ENCODE measurements at regions not wholly inside any gene's neighbourhood (a gene's known extent, or its start where the extent isn't known, plus 50 kb on each side); places are given as distances from the start of the nearest gene placed in this dataset.
"Not testable (repeated sequence)": the region's sequence is repeated elsewhere in the genome, so short reads cannot be mapped to it uniquely, and the experiment has no call there.

DNA sequence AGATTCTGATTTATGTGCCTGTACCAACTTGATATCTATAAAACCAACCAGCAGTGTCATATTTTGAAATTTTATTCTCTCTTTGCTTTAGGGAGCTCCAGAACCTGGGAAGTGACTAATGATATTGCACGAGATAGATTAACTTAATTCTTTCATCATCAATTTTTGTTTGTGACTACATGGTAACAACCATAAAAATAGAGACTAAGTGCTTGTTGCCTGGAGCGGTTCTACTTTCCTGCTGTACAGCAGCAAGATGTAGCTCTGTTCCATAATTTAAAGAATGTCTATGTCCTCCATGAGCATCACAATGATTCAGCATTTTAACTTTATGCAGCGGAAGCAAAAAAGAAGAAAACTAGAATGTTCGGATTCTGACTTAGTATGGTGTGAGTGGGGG, 275.6 kb downstream of the KLF5 start:
- intact Hi-C loops (cut with DNase I) = no loop called here

DNA sequence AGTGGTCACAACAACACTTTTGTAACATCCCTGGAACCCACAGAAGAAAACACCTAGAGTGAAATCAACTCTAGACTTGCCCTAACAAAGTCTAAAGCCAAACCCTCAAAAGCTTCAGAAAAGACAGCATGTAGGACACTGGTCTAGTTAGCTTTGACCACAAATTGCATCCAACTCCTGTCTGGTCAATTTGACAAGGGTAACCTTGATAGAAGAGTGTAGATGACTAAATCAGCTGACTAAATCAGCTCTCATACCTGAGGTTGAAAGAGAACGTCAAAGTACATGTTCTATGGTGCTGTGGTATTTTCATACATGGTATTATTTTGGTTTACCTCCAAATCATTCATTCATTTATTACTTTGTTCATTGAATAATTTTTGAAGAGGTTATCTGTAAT, 272.8 kb downstream of the KLF5 start:
- DNase-seq (ENCODE audit: low spot score) = no peak
- intact Hi-C loops (cut with DNase I) = no loop called here

More for the DNA sequence above, 275.6 kb downstream of the KLF5 start:
- DNase-seq (ENCODE audit: low spot score) = no peak

DNA sequence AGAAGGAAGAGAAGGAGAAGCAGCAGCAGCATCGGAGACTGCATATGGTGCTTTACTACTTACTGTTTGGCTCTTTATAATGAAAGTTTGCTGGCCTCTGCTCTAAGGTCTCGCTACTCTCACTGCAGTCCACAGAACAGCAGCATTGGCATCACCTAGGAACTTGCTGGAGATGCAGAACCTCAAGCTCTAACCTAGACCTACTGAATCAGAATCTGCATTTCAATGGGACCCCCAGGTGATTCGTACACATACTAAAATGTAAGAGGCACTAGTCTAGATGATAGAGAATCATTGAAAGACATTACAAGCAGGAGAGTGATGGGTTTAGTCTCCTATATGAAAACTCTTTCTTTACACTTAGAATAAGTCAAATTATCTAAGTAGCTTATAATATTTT, 270.6 kb downstream of the KLF5 start:
- DNase-seq (ENCODE audit: low spot score) = no peak
- intact Hi-C loops (cut with DNase I) = no loop called here

DNA sequence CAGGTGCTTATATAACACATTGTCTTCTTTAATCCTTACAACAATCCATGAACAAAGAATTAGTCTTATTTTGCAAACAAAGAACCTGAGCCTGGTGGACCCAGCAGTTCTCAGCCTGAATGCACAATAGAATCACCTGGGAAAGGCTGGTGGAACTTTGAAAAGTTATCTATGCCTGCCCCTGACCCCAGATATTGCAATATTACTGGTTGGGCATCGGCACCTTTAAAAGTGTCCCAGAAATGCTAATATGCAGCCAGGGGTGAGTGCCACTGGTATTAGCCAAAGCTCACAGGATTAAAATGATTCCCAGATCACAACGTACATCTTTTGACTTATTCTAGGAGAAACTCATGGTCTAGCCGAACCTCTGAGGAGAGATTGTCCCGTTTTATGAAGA, 268.8 kb downstream of the KLF5 start:
- intact Hi-C loops (cut with DNase I) = no loop called here
- DNase-seq (ENCODE audit: low spot score) = no peak

DNA sequence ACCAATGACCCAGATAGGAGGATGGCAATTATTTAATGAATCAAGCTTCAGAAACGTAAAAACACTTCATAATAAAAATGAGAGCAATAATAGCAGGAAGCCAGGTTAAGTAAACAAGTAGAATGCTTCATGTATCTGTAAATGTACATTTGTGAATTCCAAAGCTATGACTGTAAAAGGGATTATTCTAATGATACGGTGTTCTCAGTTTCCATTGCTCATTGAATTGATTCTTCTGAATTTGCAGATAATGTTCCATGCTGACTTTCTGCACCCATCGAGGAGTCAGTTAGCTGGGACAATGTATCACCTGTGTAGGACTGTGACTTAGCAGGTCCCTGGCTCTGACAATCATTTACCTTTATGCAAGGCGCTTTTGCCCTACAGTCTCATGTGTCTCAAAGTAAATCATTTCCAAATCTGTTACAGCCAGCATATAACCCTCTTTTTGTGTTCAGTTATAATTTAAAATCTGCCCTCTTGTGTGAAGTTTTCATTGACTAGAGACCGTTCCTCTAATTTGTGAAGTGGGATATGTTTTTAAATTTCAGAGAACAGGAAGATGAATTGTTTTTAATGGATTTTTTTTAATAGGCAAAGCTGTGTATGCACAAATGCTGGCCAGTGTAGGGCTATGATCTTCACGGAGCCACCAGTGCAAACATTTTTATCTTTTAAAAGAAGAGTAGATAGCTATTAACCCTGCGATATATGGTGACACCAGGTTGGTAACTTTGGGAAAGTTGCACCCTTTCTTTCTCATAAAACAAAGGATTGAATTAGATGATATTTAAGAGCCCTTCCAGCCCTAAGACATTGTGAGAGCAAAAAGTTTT, 267.1 kb downstream of the KLF5 start:
- DNase-seq (ENCODE audit: low spot score) = no peak
- intact Hi-C loops (cut with DNase I) = no loop called here

DNA sequence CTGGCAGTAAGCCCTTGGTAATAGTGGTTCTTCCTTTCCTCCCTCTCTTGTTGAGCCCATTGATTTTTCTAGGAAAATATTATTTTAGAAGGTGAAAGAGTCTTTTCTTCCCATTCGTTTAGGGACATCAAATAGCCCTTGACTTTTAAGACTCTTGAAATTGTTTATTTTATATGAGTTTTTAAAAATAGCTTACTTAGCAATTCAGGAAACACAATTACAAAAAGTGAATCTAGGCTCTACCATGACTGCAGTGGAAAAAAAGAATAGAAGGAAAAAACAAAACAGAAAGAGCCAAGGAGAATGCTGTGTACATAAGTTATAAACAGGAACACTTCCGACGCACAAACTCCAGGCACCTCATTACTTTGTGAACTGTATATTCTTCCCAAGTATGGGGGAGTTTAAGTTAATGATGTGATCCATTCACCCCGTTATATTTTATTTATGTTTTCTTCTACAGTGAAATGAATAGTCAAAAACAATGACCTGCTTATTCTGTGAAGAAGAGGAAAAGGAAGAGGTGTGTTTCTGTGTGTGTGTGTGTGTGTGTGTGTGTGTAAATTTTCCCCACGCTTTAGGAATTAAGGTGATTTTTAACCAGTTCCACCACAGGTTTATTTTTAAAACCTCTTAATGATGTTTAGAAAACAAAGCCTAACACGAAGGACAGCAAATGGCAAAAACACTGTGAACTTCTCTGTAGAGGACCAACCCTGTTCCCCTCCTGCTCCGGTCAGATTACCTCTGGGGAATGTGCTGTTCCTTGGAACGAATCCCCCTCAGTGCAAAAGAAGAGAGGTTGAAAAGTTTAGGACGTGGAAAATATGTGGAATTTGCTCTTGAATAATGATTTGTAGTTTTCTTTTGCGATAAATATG, 266.3 kb downstream of the KLF5 start:
- DNase-seq (ENCODE audit: low spot score) = no peak
- intact Hi-C loops (cut with DNase I) = no loop called here

DNA sequence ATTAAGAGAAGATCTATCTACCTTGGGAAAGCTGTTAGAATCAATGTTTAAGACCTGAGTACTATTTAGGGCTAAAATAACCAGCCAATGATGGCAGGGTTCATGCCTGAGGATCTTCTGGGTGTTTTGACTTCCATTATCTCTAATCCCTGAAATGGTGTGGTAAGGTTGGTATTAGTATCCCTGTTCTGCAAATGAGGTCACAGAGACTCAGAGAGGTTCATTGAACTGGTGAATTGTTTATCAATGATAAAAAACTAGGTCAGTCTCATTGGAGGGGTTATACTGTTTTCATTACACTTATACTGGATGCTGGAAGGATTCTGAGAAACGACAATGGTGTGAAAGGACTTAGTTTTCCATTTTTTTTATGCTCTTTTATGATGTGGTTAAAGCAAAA, 264.8 kb downstream of the KLF5 start:
- intact Hi-C loops (cut with DNase I) = no loop called here
- no peak for DNase-seq (ENCODE audit: low spot score)

DNA sequence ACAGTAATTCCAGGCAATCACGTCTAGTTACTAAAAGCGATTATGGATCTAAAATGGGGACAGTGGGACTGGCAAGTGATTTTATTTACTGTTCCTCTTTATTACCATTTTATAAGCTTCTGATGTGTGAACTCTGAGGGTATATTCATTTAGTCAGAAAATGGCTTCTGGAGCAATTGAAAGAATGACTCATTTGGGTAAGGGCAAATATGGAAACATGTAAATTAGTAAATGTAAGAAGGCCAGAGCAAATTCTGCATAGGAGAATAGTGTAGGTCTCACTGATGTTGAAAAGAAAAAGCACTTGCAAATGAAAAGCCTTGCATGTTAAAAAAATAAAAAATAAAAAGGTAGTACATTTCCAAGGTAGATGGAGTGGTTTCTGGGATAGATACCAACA, 262.2 kb downstream of the KLF5 start:
- no peak for DNase-seq (ENCODE audit: low spot score)
- intact Hi-C loops (cut with DNase I) = no loop called here

DNA sequence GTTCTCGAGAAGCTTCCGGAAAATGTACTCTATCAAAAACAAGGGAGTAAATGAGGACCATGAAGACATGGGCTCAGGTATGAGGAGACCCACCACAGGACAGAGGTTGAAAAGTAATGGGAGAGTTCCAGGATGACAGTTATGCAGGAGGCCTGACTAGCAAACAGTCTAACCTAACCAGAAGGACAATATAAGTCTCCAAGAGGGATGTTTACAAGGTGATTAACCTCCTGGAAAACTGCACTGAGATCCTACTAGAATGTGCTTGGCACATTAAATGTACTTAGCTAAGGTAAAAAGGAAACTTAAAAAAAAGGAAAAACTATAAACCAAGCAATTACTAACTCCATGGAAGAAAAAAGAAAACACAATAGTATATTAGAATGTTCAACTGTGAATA, 258.3 kb downstream of the KLF5 start:
- intact Hi-C loops (cut with DNase I) = no loop called here
- DNase-seq (ENCODE audit: low spot score) = no peak

DNA sequence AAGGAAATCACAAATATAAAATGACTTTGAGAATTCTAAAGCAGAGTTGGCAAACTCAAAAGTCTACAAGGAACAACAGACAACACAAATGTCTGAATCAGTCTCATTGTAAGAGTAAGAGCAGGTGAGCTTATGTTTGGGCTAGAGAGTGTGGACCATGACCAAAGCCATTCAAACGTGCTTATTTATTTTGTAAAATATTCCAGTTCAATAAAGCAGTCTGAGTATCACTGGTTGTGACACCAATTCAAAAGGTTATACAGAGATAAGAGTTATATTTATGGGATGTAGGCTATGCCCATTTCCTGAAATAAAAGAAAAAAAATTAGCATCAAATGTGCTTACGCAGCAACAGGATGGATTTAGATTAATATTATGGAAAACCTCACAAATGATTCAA, 251.6 kb downstream of the KLF5 start:
- no peak for DNase-seq (ENCODE audit: low spot score)
- intact Hi-C loops (cut with DNase I) = no loop called here

DNA sequence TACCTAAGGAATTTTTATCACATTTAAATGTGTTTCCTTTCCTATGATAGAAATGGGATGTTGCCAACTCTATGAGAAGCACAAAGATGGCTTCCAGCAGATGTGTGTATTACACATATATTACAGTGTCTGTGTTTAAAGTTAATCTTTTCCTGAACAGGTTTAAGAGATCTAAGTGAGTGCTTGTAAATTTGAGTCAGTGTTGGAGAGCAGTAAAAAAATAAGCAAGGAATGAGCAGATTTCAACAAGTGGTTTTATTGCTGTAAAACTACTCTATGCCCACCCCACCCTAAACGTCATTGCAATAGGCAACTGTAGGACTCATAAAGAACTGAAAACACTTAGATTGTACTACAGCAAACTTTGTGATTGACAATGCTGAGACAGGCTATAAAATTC, 248.7 kb downstream of the KLF5 start:
- no peak for DNase-seq (ENCODE audit: low spot score)
- intact Hi-C loops (cut with DNase I) = no loop called here

DNA sequence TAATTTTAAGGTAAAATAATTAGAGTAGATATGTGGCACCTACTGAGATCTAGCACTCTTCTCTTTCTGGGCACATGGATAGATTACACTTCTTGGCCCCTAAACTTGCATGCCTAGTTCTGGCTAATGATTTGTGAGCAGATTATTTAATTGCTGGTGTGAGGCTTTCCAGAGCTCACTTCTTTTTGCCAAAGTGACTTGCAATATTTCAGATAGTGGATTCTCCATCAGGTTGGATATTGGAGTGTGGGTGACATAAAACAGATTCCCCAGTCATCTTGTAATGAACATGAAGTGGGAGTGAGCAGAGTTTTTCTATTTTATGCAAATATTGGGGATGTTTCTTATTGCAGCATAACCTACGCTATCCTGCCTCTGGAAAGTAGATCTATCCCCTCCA, 247.9 kb downstream of the KLF5 start:
- intact Hi-C loops (cut with DNase I) = no loop called here

DNA sequence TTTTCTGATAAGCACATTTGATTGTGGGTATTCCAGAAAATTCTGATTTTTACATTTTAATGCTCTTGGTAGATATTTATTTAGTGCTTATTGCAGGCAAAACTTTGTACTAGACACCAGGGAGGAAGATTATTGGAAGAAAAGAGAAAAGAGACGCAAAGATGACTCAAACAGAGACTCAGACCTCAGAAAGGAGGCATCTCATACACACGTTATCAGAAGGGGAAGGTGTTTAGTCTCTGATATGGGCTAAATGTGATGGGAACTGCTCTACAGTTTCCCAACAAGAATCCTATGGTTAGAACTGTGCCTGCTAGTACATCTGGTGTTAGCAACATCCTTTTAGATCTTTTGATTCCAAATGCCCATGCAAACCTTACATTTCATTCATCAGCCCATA, 245.6 kb downstream of the KLF5 start:
- intact Hi-C loops (cut with DNase I) = no loop called here
- no peak for DNase-seq (ENCODE audit: low spot score)

More for the DNA sequence above, 247.9 kb downstream of the KLF5 start:
- DNase-seq (ENCODE audit: low spot score) = no peak

DNA sequence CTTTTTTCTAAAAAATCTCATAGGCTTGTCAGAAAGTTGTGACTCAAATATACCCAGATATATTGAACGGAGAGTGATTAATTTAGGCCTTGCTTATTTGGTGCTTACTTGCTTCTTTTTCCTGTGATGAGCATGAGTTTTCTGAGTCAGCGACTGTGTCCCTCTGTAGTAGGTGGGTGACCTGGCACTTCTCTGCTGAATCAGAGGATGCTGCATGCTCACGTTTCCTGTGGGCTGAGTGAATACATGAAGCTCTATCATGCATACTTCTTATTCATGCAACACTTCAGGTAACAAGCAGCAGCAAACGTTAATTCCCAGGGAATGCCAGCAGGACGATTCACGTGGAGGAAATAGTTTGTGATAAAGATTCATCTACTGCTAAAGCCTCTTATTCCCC, 245.0 kb downstream of the KLF5 start:
- intact Hi-C loops (cut with DNase I) = no loop called here
- no peak for DNase-seq (ENCODE audit: low spot score)

DNA sequence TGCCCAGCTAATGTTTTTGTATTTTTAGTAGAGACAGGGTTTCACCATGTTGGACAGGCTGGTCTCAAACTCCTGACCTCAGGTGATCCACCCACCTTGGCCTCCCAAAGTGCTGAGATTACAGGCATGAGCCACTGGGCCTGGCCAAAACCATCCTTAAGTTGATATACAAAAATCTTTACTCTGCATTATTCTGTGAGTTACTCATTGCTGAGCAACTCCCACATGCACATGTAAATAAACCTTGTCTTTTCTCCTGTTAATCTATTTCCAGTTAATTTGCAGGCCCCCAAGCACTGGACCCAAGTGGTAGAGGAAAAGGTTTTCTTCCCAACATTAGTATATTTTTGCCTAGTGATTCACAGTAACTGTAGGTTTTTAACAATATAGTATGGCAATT, 242.8 kb downstream of the KLF5 start:
- intact Hi-C loops (cut with DNase I); DNase-seq (ENCODE audit: low spot score): not testable (repeated sequence)

DNA sequence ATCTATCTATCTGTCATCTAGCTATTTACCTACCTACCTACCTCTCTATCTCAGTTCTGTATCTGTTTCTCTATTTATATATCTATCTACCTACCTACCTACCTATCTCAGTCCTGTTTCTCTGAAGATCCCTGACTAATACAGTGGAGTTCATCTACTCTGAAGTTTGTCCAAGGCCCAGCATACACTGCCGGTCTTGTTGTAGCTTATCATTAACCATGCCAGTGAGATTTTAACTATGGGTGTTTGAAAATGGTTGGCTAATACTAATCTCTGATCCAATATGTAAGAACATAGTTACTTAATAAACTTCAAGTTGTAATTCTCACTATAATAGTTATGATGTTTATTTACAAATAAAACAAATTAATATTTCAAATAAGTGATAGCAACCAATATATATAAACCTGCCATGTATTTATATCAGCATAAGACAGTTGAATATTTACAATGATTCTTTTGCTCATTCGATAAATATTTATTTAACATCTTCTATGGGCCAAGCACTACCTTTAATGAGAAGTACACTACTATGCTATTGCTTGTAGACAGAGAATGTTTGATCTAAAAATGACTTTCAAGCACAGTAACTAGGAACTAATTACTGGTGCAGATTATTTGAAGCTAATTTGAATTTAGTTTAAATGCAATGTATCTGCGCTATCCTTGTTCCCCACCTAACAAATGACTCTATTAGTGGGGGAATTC, 242.1 kb downstream of the KLF5 start:
- intact Hi-C loops (cut with DNase I) = no loop called here
- DNase-seq (ENCODE audit: low spot score) = no peak

DNA sequence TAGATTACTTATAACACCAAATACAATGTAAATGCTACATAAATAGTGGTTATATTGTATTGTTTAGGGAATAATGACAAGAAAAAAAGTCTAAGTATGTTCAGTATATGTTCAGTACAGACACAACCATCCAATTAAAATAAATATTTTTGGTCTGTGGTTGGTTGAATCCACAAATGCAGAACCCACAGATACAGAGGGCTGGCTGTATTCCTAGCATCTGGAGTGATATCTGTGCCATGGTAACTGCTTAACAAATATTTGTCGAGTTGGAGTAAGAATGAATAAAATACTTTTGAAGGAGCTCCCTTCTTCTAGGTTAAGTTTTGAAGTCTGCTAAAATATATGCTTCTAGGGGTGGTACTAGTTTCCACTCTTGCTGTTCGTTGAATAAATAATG, 241.0 kb downstream of the KLF5 start:
- no peak for DNase-seq (ENCODE audit: low spot score)
- intact Hi-C loops (cut with DNase I) = no loop called here

DNA sequence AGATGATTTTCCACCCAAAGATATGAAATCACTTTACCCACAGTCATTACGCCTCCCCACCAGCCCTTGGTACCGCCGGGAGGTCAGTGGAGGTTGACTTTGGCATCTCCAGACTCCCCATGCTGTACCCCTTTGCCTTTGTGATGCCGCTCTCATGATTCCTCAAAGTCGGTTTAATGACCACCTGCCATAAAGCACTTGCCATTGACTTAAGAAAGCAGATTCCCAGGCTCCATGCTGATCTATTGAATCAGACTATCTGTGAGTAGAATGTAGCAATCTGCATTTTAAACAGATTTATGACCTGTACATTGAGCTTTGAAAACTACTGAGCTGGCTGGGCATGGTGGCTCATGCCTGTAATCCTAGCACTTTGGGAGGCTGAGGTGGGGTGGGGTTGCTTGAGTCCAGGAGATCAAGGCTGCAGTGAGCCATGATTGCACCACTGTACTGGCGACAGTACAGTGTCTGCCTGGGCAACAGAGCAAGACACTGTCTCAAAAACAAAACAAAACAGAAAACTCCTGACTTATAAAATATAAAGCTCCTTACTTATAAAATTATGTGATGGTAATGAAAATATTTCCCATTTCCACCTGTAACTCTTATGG, 235.2 kb downstream of the KLF5 start:
- intact Hi-C loops (cut with DNase I) = no loop called here
- no peak for DNase-seq (ENCODE audit: low spot score)

DNA sequence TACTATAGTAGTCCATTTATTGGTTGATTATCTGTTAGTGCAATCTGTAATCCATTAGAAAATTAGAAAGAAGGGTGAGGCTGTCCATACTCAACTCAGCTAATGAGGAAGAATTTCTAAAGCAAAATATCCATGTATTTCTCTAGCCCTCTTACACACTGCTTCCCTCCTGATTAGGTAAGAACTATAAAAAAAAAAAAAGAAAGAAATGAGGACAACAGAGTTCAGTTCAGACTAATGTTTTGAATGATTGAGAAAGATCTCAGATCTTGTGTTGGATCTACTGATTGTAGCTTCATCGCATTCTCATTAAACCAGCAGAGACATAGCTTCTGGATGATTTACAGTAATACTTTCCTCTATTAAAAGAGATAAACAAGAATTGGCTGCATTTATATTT, 233.3 kb downstream of the KLF5 start:
- no peak for DNase-seq (ENCODE audit: low spot score)
- intact Hi-C loops (cut with DNase I) = no loop called here

DNA sequence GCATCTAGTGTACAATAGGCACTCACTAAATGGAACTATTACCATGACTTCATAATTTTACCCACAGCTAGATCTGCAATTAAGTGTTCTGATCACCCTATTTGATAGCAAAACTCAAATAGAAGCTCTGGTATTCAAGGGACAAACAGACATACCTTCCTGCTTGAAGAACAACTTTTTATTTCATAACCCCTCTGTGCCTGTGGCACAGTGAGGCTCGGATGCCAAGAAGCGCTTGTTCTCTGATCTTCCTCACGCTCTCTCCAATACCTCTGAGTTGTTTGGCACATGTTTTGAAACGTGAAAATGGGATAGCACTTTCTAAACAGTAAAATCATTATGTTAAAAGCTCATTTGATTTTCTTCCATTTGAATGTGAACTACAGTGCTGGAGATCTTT, 232.0 kb downstream of the KLF5 start:
- no peak for DNase-seq (ENCODE audit: low spot score)
- intact Hi-C loops (cut with DNase I) = no loop called here

Data from posterior vena cava (tissue), 2 donors.